ENCODE measurements at regions not wholly inside any gene's neighbourhood (a gene's known extent, or its start where the extent isn't known, plus 50 kb on each side); places are given as distances from the start of the nearest gene placed in this dataset.

DNA sequence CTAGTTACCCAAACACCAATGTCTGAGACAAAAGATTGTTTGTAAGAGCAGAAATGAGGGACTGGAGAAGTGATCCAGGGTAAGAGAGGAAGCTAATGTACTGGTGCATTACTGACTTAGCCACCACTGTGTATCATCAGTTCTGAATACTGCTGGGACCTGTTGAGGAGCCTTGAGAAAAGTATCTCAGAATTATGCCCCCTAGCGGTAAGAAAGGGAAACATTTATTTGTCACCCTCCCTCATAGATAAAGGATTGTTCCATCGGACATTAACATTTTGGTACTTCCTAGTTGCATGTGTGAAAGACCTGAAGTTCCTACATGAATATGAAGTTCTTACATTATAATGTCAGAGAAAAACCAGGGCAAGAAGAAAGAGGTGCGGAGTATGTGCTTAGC, 612.5 kb downstream of the FSCB start:
- no peaks in the 10 kb centered on the region for H3K36me3 ChIP-seq (replicated peaks in 1 of 2; ENCODE audit: control insufficient read depth in 1 of 2, insufficient read depth in 2 of 2, low read length in 2 of 2)
- H3K4me3 ChIP-seq (replicated peaks in 1 of 3; ENCODE audit: insufficient read depth in 1 of 3, low read depth in 2 of 3, low read length in 3 of 3): no peak overlapping the region
- intact Hi-C loops (cut with micrococcal nuclease; ENCODE audit: unreplicated experiment): loop anchor here (5.0 to 10.0 kb wide), 2 partner anchors 247 to 350 kb away; no protein-coding TSS in a partner anchor
- no peak overlapping the region for H3K27ac ChIP-seq (ENCODE audit: extremely low read length, insufficient read depth, low read length)
- CTCF ChIA-PET (ENCODE audit: low intra/inter-chr PET ratio, low total read pairs): no interaction called here
- in situ Hi-C loops (cut with HindIII; ENCODE audit: extremely low pct_ligation_motif_present, low pct_unique_long_range_greater_than_20kb): loop anchor here (10.0 kb wide), 1 partner anchor 110 kb away; no protein-coding TSS in a partner anchor
- no peaks in the 10 kb centered on the region for H3K9me3 ChIP-seq (ENCODE audit: low read length)
- FAIRE-seq (no peak), ATAC-seq (no peak), DNase-seq (ENCODE audit: low spot score) (no peak)
- no TSS peak for BruUV-seq (replicated peaks)
- no peaks in the 10 kb centered on the region for H4K20me1 ChIP-seq (ENCODE audit: insufficient read depth, low read length)
- WGBS (ENCODE audit: low lambda C conversion rate): 35% methylated on average over 3 of the region's 3 CpGs
- no peak overlapping the region for H3K9ac ChIP-seq (ENCODE audit: insufficient read depth, low read depth, low read length)
- POLR2A ChIA-PET: no interaction called here
- no peak overlapping the region for H3K4me2 ChIP-seq (ENCODE audit: low read depth, low read length)
- H3K27me3 ChIP-seq (ENCODE audit: control insufficient read depth in 1 of 2, insufficient read depth in 2 of 2, low read length in 2 of 2): no peaks in the 10 kb centered on the region
- no peak for TF ChIP-seq ZFP82 (CRISPR knock-in tag; IDR thresholded peaks at IDR 0.05; ENCODE audit: borderline replicate concordance)
- TF ChIP-seq, protein P1, sequence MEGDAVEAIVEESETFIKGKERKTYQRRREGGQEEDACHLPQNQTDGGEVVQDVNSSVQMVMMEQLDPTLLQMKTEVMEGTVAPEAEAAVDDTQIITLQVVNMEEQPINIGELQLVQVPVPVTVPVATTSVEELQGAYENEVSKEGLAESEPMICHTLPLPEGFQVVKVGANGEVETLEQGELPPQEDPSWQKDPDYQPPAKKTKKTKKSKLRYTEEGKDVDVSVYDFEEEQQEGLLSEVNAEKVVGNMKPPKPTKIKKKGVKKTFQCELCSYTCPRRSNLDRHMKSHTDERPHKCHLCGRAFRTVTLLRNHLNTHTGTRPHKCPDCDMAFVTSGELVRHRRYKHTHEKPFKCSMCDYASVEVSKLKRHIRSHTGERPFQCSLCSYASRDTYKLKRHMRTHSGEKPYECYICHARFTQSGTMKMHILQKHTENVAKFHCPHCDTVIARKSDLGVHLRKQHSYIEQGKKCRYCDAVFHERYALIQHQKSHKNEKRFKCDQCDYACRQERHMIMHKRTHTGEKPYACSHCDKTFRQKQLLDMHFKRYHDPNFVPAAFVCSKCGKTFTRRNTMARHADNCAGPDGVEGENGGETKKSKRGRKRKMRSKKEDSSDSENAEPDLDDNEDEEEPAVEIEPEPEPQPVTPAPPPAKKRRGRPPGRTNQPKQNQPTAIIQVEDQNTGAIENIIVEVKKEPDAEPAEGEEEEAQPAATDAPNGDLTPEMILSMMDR (CRISPR knock-in tag; IDR thresholded peaks at IDR 0.05): peak; percentile 36
- peaks cover 34% of the 10 kb centered on the region for H3K4me1 ChIP-seq (ENCODE audit: insufficient read depth, low read length)
- no peak overlapping the region for H2AFZ ChIP-seq (ENCODE audit: low read length)
- H3K79me2 ChIP-seq (ENCODE audit: insufficient read depth, low read length): no peaks in the 10 kb centered on the region

DNA sequence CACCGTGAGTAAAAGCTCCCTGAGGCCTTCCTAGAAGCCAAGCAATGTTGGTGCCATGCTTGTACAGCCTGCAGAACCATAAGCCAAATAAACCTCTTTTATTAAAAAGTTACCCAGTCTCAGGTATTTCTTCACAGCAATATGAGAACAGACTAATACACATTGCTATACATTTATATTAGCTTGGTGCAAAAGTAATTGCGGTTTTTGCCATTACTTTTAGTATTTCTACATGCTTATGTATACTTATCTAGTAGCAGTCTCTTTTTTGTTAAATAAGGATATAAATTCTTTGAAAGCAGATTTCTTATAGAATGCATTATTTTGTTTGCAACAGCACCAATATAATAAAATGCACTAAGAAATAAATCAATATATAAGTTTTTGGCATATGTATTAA, 619.6 kb downstream of the FSCB start:
- no peak overlapping the region for H2AFZ ChIP-seq (ENCODE audit: low read length)
- H3K27ac ChIP-seq (ENCODE audit: extremely low read length, insufficient read depth, low read length): no peak overlapping the region
- H3K9me3 ChIP-seq (ENCODE audit: low read length): no peaks in the 10 kb centered on the region
- no peaks in the 10 kb centered on the region for H3K4me1 ChIP-seq (ENCODE audit: insufficient read depth, low read length)
- in situ Hi-C loops (cut with HindIII; ENCODE audit: extremely low pct_ligation_motif_present, low pct_unique_long_range_greater_than_20kb) (no loop called here), intact Hi-C loops (cut with micrococcal nuclease; ENCODE audit: unreplicated experiment) (no loop called here)
- H3K4me2 ChIP-seq (ENCODE audit: low read depth, low read length): no peak overlapping the region
- BruUV-seq (replicated peaks): no TSS peak
- no peaks in the 10 kb centered on the region for H3K27me3 ChIP-seq (ENCODE audit: control insufficient read depth in 1 of 2, insufficient read depth in 2 of 2, low read length in 2 of 2)
- ChIA-PET POLR2A (no interaction called here), CTCF (ENCODE audit: low intra/inter-chr PET ratio, low total read pairs) (no interaction called here)
- H3K36me3 ChIP-seq (replicated peaks in 1 of 2; ENCODE audit: control insufficient read depth in 1 of 2, insufficient read depth in 2 of 2, low read length in 2 of 2): no peaks in the 10 kb centered on the region
- no peak overlapping the region for H3K9ac ChIP-seq (ENCODE audit: insufficient read depth, low read depth, low read length)
- no peak for DNase-seq (ENCODE audit: low spot score)
- TF ChIP-seq ZNF792 (CRISPR knock-in tag; IDR thresholded peaks at IDR 0.05): no peak
- TF ChIP-seq, protein P2, sequence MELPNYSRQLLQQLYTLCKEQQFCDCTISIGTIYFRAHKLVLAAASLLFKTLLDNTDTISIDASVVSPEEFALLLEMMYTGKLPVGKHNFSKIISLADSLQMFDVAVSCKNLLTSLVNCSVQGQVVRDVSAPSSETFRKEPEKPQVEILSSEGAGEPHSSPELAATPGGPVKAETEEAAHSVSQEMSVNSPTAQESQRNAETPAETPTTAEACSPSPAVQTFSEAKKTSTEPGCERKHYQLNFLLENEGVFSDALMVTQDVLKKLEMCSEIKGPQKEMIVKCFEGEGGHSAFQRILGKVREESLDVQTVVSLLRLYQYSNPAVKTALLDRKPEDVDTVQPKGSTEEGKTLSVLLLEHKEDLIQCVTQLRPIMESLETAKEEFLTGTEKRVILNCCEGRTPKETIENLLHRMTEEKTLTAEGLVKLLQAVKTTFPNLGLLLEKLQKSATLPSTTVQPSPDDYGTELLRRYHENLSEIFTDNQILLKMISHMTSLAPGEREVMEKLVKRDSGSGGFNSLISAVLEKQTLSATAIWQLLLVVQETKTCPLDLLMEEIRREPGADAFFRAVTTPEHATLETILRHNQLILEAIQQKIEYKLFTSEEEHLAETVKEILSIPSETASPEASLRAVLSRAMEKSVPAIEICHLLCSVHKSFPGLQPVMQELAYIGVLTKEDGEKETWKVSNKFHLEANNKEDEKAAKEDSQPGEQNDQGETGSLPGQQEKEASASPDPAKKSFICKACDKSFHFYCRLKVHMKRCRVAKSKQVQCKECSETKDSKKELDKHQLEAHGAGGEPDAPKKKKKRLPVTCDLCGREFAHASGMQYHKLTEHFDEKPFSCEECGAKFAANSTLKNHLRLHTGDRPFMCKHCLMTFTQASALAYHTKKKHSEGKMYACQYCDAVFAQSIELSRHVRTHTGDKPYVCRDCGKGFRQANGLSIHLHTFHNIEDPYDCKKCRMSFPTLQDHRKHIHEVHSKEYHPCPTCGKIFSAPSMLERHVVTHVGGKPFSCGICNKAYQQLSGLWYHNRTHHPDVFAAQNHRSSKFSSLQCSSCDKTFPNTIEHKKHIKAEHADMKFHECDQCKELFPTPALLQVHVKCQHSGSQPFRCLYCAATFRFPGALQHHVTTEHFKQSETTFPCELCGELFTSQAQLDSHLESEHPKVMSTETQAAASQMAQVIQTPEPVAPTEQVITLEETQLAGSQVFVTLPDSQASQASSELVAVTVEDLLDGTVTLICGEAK (IDR thresholded peaks at IDR 0.05): peak; percentile 78
- TF ChIP-seq, protein P2 (CRISPR knock-in tag; IDR thresholded peaks at IDR 0.05): no peak
- no peaks in the 10 kb centered on the region for H4K20me1 ChIP-seq (ENCODE audit: insufficient read depth, low read length)
- no peaks in the 10 kb centered on the region for H3K79me2 ChIP-seq (ENCODE audit: insufficient read depth, low read length)
- no peak for FAIRE-seq
- no peak for ATAC-seq
- WGBS (ENCODE audit: low lambda C conversion rate): 47% methylated on average over 2 of the region's 2 CpGs
- H3K4me3 ChIP-seq (replicated peaks in 1 of 3; ENCODE audit: insufficient read depth in 1 of 3, low read depth in 2 of 3, low read length in 3 of 3): no peak overlapping the region
